Cardiac fibroblast (primary cell): ENCODE measurements at regions not wholly inside any gene's neighbourhood (a gene's known extent, or its start where the extent isn't known, plus 50 kb on each side); places are given as distances from the start of the nearest gene placed in this dataset.

ENCODE experiments used
- DNase-seq, 2 donors: peaks; one replicate each; pipeline versions ENCODE4 v3.0.0 to v3.0.0-alpha.2; 2010; ENCODE audit warnings: low read depth in 2 of 2
- H3K4me3 ChIP-seq, 2 donors: replicated peaks in 1 of 2; 1 replicate in 1 of 2; 2 replicates in 1 of 2; pipeline ENCODE4 v1.5.1; 2011; ENCODE audit warnings: low read depth in 2 of 2, low read length in 2 of 2, mild to moderate bottlenecking in 2 of 2, moderate library complexity in 1 of 2
- TF ChIP-seq, protein P1 (sequence below): IDR thresholded peaks from one replicate; pipeline ENCODE4 v1.5.1; 2011; ENCODE audit warnings: low read depth, mild to moderate bottlenecking, low read length, inconsistent platforms

DNA sequence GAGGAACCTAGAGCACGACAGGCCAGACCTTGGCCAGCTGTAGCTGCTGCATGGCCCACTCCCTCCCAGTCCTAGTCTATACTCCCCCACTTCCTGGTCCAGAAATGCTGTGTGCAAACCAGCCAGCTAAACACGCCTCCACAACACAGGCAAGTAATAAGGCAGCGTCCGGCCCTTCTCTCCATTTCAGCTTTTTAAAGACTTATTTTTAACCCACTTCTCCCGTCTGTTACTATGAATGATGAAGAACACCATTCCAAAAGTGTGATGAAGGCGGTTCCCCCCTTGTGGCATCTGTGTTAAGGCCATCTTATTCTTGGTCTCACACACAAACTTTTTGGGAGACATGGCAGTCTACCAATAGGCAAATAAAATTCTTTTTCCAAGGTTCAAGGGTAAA lies 164.1 kb upstream of the CHRNA7 start:
- H3K4me3 ChIP-seq = no peak overlapping the region
- no peak for DNase-seq
- TF ChIP-seq, protein P1, sequence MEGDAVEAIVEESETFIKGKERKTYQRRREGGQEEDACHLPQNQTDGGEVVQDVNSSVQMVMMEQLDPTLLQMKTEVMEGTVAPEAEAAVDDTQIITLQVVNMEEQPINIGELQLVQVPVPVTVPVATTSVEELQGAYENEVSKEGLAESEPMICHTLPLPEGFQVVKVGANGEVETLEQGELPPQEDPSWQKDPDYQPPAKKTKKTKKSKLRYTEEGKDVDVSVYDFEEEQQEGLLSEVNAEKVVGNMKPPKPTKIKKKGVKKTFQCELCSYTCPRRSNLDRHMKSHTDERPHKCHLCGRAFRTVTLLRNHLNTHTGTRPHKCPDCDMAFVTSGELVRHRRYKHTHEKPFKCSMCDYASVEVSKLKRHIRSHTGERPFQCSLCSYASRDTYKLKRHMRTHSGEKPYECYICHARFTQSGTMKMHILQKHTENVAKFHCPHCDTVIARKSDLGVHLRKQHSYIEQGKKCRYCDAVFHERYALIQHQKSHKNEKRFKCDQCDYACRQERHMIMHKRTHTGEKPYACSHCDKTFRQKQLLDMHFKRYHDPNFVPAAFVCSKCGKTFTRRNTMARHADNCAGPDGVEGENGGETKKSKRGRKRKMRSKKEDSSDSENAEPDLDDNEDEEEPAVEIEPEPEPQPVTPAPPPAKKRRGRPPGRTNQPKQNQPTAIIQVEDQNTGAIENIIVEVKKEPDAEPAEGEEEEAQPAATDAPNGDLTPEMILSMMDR = no peak

DNA sequence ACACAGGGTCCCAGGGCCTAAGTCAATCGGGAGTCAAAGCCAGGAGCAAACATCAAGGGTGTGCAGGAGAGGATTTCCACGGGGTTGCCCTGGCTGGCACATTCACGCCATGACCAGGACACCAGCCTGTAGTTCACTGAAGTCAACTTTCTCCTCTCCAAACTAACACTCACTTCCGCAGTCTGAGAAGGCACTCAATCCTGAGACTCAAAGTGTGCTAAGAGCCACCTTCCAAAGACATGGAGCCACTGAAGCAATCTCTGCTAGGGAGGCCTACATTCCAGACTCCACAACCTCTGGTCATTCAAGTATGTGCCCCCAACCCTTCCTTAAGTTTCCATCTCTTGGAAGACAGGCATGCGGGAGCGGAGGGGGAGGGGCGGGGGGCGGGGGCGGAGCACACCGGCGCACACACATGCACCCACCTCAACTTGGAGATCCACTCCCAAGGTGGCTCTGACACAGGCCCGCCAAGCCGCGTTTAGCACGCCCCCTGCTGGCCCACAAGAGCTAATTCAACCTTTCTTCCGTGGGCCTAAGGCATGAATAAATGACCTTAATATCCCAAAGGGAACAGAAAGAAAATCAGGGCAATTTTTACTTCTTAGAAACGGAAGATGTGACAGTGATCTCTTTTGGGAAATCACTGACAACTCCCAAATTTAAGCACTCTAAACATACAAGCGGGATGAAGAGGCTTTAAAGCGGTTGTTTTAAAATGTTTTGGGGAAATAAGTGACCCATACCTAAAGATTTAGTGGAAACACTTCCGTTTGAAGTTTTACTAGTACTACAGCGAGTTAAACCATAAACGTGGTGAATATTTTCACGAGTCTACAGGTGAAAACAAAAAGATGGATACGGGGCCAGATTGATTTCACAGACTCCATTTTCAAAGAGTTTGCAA lies 162.5 kb upstream of the CHRNA7 start:
- TF ChIP-seq, protein P1 = peak; percentile 78
- H3K4me3 ChIP-seq = no peak overlapping the region
- peak; percentile 49 to 64 for DNase-seq

DNA sequence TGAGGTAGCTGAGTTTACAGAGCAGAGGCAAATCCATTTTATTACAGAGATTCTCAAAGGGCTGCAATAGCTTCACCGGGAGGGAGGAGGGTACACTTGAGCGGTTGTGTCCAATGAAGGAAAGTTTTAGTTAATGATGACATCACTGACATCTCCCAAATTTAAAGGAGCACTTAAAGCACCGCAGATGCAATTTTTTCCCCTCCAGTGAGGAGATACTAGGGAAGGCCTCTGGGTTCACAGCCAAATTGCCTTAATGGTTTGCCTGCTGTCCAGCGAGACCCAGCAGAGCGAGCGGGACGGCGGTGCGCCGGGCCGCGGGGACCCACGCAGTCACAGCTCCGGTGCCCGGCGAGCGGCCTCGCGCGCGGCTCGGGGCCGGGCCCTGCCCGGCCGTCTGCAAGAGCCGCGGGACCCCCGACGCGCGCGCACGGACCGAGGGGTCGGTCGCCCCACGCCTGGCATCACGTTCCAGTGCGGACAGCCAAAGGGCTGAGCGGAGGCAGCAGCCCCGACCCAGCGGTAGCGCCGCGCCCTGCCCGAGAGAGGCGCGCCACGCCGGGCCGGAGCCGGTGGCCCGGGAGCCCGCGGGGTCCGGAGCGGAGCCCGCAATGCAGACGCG lies 160.5 kb upstream of the CHRNA7 start:
- peak; percentile 1 to 9 for DNase-seq
- TF ChIP-seq, protein P1 = no peak
- peak overlapping the region; percentile 17 to 61 for H3K4me3 ChIP-seq

DNA sequence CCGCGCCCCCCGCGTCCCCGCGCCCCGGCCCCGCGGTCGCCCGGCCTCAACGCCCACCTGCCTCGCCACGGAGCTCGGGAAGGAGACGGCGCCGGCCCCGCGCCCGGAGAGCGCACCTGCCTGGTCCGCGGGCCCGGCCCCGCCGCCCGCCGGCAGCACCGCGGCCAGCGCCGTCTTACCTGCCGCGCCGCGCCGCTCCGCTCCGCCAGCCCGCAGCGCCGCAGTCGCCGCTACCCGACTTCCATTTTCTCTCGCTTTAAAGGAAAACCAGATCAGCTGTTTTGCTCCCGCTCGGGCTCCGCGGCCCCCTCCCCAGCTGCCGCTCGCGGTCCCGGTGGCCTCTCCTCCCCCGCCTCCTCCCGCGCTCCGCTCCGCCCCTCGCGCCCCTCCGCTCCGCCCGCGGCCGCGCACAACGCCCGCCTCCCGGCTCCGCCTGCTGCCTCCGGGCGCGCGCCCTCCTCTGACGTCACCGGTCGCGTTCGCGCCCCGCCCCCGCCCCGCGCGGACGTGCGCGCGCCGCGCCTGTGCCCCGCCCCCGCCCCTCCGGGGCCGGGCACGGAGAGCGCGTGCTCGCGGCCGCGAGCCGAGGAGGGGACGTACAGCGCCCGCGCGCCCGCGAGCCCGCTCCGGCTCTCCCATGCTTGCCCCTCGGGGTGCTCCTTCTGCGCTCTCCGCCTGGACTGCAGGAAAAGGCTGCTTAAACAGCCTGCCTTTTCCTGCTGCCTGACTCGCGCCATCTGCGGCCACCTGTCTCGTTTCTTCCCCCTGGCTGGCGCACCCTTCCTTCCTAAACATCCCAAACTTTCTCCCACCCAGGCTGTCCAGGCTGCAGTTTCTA lies 159.8 kb upstream of the CHRNA7 start, which contains the start of gene OTUD7A:
OTUD7A (minus strand) TSS at position 346 of the 838 bp plus-strand sequence.
- H3K4me3 ChIP-seq = peak within 1 kb of the TSS; percentile 49 to 62
- peak; percentile 66 to 81 for DNase-seq
- TF ChIP-seq, protein P1 = no peak

DNA sequence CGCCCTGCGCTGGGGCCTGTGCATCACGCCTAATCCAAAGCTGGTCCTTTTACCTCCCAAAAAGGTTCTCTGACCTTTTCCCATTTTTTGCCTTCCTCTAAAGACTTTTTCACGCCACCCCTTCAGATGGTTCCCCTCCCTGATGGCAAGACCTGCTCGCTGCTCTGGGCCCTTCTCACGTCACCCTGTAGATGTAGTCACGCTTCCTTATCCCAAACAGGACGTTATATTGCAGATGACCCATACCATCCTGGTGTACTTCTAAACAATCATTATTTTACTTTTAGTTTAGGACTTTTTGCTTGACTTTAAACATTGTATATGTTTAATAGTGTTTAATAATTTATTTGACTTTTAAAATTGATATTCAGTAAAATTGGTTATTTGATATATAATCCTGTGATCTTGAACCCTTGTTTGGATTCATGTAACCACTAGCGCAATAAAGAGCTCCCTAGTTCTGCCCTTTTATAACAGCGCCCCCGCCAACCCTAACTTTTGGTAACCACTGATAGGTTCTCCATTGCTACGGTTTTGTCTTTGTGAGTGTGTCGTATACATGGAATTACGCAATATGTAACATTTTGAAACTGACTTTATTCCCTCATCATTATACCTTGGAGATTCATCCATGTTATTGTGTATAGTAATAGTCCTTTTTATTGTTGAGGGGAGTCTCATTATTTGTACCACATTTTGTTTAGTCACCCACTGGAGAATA lies 159.0 kb upstream of the CHRNA7 start:
- peak overlapping the region; percentile 49 to 62 for H3K4me3 ChIP-seq
- DNase-seq = no peak
- TF ChIP-seq, protein P1 = no peak

DNA sequence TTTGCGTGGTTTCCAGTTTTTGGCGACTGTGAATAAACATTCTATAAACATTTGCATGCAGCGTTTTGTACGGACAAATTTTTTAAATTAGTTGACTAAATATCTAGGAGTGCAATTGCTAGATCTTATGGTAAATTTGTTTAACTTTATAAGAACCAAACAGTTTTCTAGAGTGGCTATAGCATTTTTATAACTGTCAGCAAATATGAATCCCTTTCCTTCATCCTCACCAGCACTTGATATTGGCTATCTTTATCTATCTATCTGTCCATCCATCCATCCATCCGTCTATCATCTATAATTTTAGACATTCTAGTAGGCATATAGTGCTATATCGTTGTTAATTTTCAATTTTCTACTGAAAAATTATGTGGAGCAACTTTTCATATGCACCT lies 158.4 kb upstream of the CHRNA7 start:
- TF ChIP-seq, protein P1 = no peak
- H3K4me3 ChIP-seq = no peak overlapping the region
- no peak for DNase-seq
